ENCODE measurements at regions not wholly inside any gene's neighbourhood (a gene's known extent, or its start where the extent isn't known, plus 50 kb on each side); places are given as distances from the start of the nearest gene placed in this dataset.

DNA sequence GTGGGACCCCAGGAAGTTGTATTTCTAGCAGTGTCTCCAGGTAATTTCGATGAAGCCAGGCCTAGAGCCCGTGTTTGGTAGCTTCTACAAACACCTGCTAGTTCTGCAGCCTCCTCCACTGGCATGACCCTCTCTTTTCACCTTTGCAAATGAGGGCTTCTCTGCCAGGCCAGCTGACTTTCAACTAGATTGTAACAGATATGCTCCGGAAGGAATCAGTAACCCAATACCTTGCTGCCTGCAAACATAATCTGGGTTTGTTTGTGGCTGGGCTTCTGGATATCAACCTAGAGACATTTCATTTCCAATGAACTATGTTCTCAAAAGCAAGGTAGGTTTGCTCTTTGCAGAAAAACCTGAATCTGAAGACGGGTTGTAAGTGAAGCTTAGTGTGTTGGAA lies 354.8 kb downstream of the DMRT2 start:
- Histone ChIP-seq H3K4me2 (ENCODE audit: low read depth, low read length, poor library complexity, severe bottlenecking) (no peak overlapping the region), H3K27ac (ENCODE audit: low read depth, low read length) (no peak overlapping the region), H3K36me3 (ENCODE audit: low read length) (no peaks in the 10 kb centered on the region), H3K4me3 (ENCODE audit: insufficient read depth, low read length, poor library complexity, severe bottlenecking) (no peak overlapping the region), H3K27me3 (ENCODE audit: low read length) (no peaks in the 10 kb centered on the region), H3K9ac (ENCODE audit: low read length) (no peak overlapping the region), H4K20me1 (ENCODE audit: low read depth, low read length) (no peaks in the 10 kb centered on the region), H3K9me2 (replicated peaks; ENCODE audit: insufficient read depth, low read length) (no peaks in the 10 kb centered on the region), H3F3A (ENCODE audit: insufficient read depth) (no peaks in the 10 kb centered on the region), H3K9me3 (ENCODE audit: insufficient read depth, low read length) (no peaks in the 10 kb centered on the region), H2AFZ (ENCODE audit: low read depth, low read length, severe bottlenecking) (no peak overlapping the region), H3K79me2 (ENCODE audit: insufficient read depth, low read length) (no peaks in the 10 kb centered on the region)
- TF ChIP-seq, protein P1, sequence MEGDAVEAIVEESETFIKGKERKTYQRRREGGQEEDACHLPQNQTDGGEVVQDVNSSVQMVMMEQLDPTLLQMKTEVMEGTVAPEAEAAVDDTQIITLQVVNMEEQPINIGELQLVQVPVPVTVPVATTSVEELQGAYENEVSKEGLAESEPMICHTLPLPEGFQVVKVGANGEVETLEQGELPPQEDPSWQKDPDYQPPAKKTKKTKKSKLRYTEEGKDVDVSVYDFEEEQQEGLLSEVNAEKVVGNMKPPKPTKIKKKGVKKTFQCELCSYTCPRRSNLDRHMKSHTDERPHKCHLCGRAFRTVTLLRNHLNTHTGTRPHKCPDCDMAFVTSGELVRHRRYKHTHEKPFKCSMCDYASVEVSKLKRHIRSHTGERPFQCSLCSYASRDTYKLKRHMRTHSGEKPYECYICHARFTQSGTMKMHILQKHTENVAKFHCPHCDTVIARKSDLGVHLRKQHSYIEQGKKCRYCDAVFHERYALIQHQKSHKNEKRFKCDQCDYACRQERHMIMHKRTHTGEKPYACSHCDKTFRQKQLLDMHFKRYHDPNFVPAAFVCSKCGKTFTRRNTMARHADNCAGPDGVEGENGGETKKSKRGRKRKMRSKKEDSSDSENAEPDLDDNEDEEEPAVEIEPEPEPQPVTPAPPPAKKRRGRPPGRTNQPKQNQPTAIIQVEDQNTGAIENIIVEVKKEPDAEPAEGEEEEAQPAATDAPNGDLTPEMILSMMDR (IDR thresholded peaks at IDR 0.05; ENCODE audit: insufficient read depth, low read length, poor library complexity, severe bottlenecking) = no peak
- TF ChIP-seq EZH2phosphoT487 (conservative IDR thresholded peaks at IDR 0.05; ENCODE audit: low read length) = no peak

DNA sequence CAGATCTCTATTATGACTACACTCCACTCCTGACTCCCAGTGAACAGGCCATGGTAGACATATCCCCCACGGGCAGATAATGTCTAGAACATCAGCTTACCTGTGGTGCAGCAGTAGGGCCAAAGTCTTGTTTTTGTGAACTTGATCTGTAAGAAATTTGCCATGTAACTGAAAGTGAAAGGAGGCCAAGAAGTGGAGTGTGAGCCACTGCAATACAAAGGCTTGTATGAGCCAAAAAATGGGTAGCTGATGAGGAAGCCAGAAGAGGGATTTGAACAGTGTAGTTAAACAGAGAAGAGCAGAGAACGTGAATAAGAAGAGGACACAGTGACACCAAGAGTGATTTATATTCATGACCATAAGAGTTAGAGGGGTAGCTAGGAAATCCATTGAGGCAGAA lies 361.7 kb downstream of the DMRT2 start:
- Histone ChIP-seq H3K79me2 (ENCODE audit: insufficient read depth, low read length) (no peaks in the 10 kb centered on the region), H3K9me2 (replicated peaks; ENCODE audit: insufficient read depth, low read length) (no peaks in the 10 kb centered on the region), H3K27me3 (ENCODE audit: low read length) (no peaks in the 10 kb centered on the region), H4K20me1 (ENCODE audit: low read depth, low read length) (no peaks in the 10 kb centered on the region), H3F3A (ENCODE audit: insufficient read depth) (no peaks in the 10 kb centered on the region), H3K9me3 (ENCODE audit: insufficient read depth, low read length) (no peaks in the 10 kb centered on the region), H3K4me3 (ENCODE audit: insufficient read depth, low read length, poor library complexity, severe bottlenecking) (no peak overlapping the region), H3K4me2 (ENCODE audit: low read depth, low read length, poor library complexity, severe bottlenecking) (no peak overlapping the region), H3K27ac (ENCODE audit: low read depth, low read length) (no peak overlapping the region), H2AFZ (ENCODE audit: low read depth, low read length, severe bottlenecking) (no peak overlapping the region), H3K36me3 (ENCODE audit: low read length) (no peaks in the 10 kb centered on the region), H3K9ac (ENCODE audit: low read length) (no peak overlapping the region)
- TF ChIP-seq, protein P1 (IDR thresholded peaks at IDR 0.05; ENCODE audit: insufficient read depth, low read length, poor library complexity, severe bottlenecking) = no peak
- no peak for TF ChIP-seq EZH2phosphoT487 (conservative IDR thresholded peaks at IDR 0.05; ENCODE audit: low read length)

DNA sequence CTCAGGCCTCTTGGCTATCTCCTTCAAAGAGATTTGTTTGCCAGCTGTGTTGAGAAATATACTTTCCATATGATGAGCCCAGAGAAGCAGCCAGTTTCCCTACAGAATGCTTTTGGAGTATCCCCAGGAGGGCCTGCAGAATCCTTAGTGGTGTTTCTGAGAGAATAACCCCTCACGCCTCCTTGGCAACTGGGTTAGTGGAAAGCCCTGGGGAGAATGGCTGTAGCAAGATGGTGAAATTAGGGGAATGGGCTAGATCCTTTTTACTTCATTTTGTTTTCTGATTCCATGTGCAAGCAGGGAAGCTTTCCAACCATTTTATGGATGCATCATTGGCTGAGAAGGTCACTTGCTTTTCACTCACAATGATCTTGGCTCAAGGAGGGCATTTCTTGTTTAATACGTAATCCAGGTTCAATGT lies 364.6 kb downstream of the DMRT2 start:
- H4K20me1 ChIP-seq (ENCODE audit: low read depth, low read length) = no peaks in the 10 kb centered on the region
- no peak overlapping the region for H3K9ac ChIP-seq (ENCODE audit: low read length)
- H3F3A ChIP-seq (ENCODE audit: insufficient read depth) = no peaks in the 10 kb centered on the region
- H3K9me3 ChIP-seq (ENCODE audit: insufficient read depth, low read length) = no peaks in the 10 kb centered on the region
- no peaks in the 10 kb centered on the region for H3K79me2 ChIP-seq (ENCODE audit: insufficient read depth, low read length)
- H3K4me2 ChIP-seq (ENCODE audit: low read depth, low read length, poor library complexity, severe bottlenecking) = no peak overlapping the region
- H3K27ac ChIP-seq (ENCODE audit: low read depth, low read length) = no peak overlapping the region
- H3K27me3 ChIP-seq (ENCODE audit: low read length) = no peaks in the 10 kb centered on the region
- no peaks in the 10 kb centered on the region for H3K9me2 ChIP-seq (replicated peaks; ENCODE audit: insufficient read depth, low read length)
- TF ChIP-seq, protein P1 (IDR thresholded peaks at IDR 0.05; ENCODE audit: insufficient read depth, low read length, poor library complexity, severe bottlenecking) = no peak
- no peak for TF ChIP-seq EZH2phosphoT487 (conservative IDR thresholded peaks at IDR 0.05; ENCODE audit: low read length)
- H3K36me3 ChIP-seq (ENCODE audit: low read length) = no peaks in the 10 kb centered on the region
- no peak overlapping the region for H2AFZ ChIP-seq (ENCODE audit: low read depth, low read length, severe bottlenecking)
- no peak overlapping the region for H3K4me3 ChIP-seq (ENCODE audit: insufficient read depth, low read length, poor library complexity, severe bottlenecking)
